COLO668 (cell line): ENCODE measurements at regions not wholly inside any gene's neighbourhood (a gene's known extent, or its start where the extent isn't known, plus 50 kb on each side); places are given as distances from the start of the nearest gene placed in this dataset.
"Not testable (repeated sequence)": the region's sequence is repeated elsewhere in the genome, so short reads cannot be mapped to it uniquely, and the experiment has no call there.

Experiments
- DNase-seq: peaks from one replicate; lab custom pipeline; 2025; ENCODE audit not compliant: unreplicated experiment; lab: John Stamatoyannopoulos, UW

- no peak for DNase-seq
These were observed 297.3 kb downstream of the MTX2 start for GRCh38 chr2:176566496-176566895.

GRCh38 chr2:176566961-176567360, 297.7 kb downstream of the MTX2 start:
- DNase-seq, result no peak

- DNase-seq, result no peak
These were observed 298.1 kb downstream of the MTX2 start for GRCh38 chr2:176567361-176567760.

- DNase-seq, result no peak
These were observed 300.3 kb downstream of the MTX2 start for GRCh38 chr2:176569574-176569973.

GRCh38 chr2:176573612-176574483, 304.6 kb downstream of the MTX2 start:
- no peak for DNase-seq

- no peak for DNase-seq
These were observed 305.4 kb downstream of the MTX2 start for GRCh38 chr2:176574484-176575236.

GRCh38 chr2:176575237-176575744, 306.0 kb downstream of the MTX2 start:
- no peak for DNase-seq

- DNase-seq, result no peak
These were observed 307.8 kb downstream of the MTX2 start for GRCh38 chr2:176577054-176577453.

- DNase-seq, result not testable (repeated sequence)
These were observed 309.1 kb downstream of the MTX2 start for GRCh38 chr2:176578292-176578691.

- DNase-seq, result no peak
These were observed 310.4 kb downstream of the MTX2 start for GRCh38 chr2:176579608-176580007.

GRCh38 chr2:176581557-176582165, 312.4 kb downstream of the MTX2 start:
- DNase-seq, result no peak

- no peak for DNase-seq
These were observed 312.9 kb downstream of the MTX2 start for GRCh38 chr2:176582176-176582575.

GRCh38 chr2:176582990-176583481, 313.8 kb downstream of the MTX2 start:
- DNase-seq, result no peak

GRCh38 chr2:176583607-176584006, 314.4 kb downstream of the MTX2 start:
- no peak for DNase-seq

GRCh38 chr2:176584333-176584732, 315.1 kb downstream of the MTX2 start:
- DNase-seq, result no peak

- no peak for DNase-seq
These were observed 316.0 kb downstream of the MTX2 start for GRCh38 chr2:176585291-176585690.

GRCh38 chr2:176585791-176586190, 316.5 kb downstream of the MTX2 start:
- no peak for DNase-seq

GRCh38 chr2:176589287-176589686, 320.0 kb downstream of the MTX2 start:
- no peak for DNase-seq

- no peak for DNase-seq
These were observed 320.7 kb downstream of the MTX2 start for GRCh38 chr2:176589825-176590440.

- no peak for DNase-seq
These were observed 323.0 kb downstream of the MTX2 start for GRCh38 chr2:176592216-176592615.

- DNase-seq, result no peak
These were observed 326.7 kb downstream of the MTX2 start for GRCh38 chr2:176595986-176596385.
